B cell (primary cell): ENCODE measurements at regions not wholly inside any gene's neighbourhood (a gene's known extent, or its start where the extent isn't known, plus 50 kb on each side); places are given as distances from the start of the nearest gene placed in this dataset.

Experiments used
- ATAC-seq: fragments of 200-7000 bp; cut with Tn5 transposase; one replicate; pipeline ENCODE4 v1.10.0; 2021; ENCODE audit warnings: low read depth, mild to moderate bottlenecking, moderate number of reproducible peaks, moderate library complexity
- CTCF ChIA-PET: fragments of 350-600 bp; sonication (Branson Sonifier 250); formaldehyde crosslinking; loops from one replicate; lab custom pipeline; 2021; ENCODE audit warnings: antibody characterized with exemption, inconsistent platforms; lab: Charles Lee
- POLR2A ChIA-PET: fragments of 350-600 bp; sonication (Branson Sonifier 250); formaldehyde crosslinking; loops from one replicate; lab custom pipeline; 2021; ENCODE audit warnings: antibody characterized with exemption; lab: Charles Lee
- DNase-seq: peaks from one replicate; pipeline ENCODE4 v3.0.0; 2013
- H2AFZ ChIP-seq: 2 replicates; pipeline ENCODE4 v1.6.1; 2012; ENCODE audit warnings: mild to moderate bottlenecking, low read depth, low read length; ENCODE audit not compliant: insufficient read depth, poor library complexity, severe bottlenecking
- H3K27ac ChIP-seq, 2 donors: 1 replicate in 1 of 2; 2 replicates in 1 of 2; pipeline ENCODE4 v1.5.1; 2012 to 2013; ENCODE audit warnings: low read length in 2 of 2, mild to moderate bottlenecking in 2 of 2, moderate library complexity in 1 of 2
- H3K27me3 ChIP-seq, 4 experiments: fragments of 200-600 bp in 1 of 4; sonication (generic) in 1 of 4; replicated peaks in 1 of 4; 1 replicate in 2 of 4; 2 replicates in 2 of 4; pipeline versions ENCODE4 v1.6.1 to v1.7.0; 2013 to 2016; ENCODE audit warnings: low read length in 3 of 4, mild to moderate bottlenecking in 2 of 4, mixed read lengths in 1 of 4, moderate library complexity in 1 of 4; ENCODE audit not compliant: insufficient read depth in 4 of 4, control insufficient read depth in 3 of 4; ENCODE audit errors: control extremely low read depth in 1 of 4
- H3K36me3 ChIP-seq, 2 experiments: replicated peaks in 1 of 2; 1 replicate in 1 of 2; 2 replicates in 1 of 2; pipeline versions ENCODE4 v1.6.1 to v1.7.1; 2013; ENCODE audit warnings: low read length in 1 of 2; ENCODE audit not compliant: insufficient read depth in 2 of 2, control insufficient read depth in 1 of 2; ENCODE audit errors: control extremely low read depth in 1 of 2, extremely low read depth in 1 of 2
- H3K4me1 ChIP-seq, 2 donors: fragments of 200-600 bp in 1 of 2; sonication (generic) in 1 of 2; 1 replicate in 1 of 2; 2 replicates in 1 of 2; pipeline versions ENCODE4 v1.5.1 to v1.6.1; 2013 to 2017; ENCODE audit warnings: low read length in 2 of 2; ENCODE audit not compliant: control insufficient read depth in 2 of 2, insufficient read depth in 2 of 2
- H3K4me2 ChIP-seq: replicated peaks from 2 replicates; pipeline ENCODE3; 2012; ENCODE audit warnings: mild to moderate bottlenecking, low read depth, low read length; ENCODE audit not compliant: poor library complexity, severe bottlenecking
- H3K4me3 ChIP-seq, 5 experiments: fragments of 200-600 bp in 1 of 5; sonication (generic) in 1 of 5; 1 replicate in 3 of 5; 2 replicates in 2 of 5; pipeline versions ENCODE4 v1.5.1 to v1.7.0; 2011 to 2016; ENCODE audit warnings: low read length in 4 of 5, mild to moderate bottlenecking in 4 of 5, low read depth in 2 of 5, control low read depth in 1 of 5, moderate library complexity in 1 of 5; ENCODE audit not compliant: insufficient read depth in 1 of 5; ENCODE audit errors: control extremely low read depth in 1 of 5, extremely low read depth in 1 of 5
- H3K79me2 ChIP-seq: fragments of 200-600 bp; sonication (generic); one replicate; pipeline ENCODE4 v1.6.0; 2016; ENCODE audit warnings: low read length; ENCODE audit not compliant: control insufficient read depth, insufficient read depth
- H3K9ac ChIP-seq: fragments of 200-600 bp; sonication (generic); 2 replicates; pipeline ENCODE4 v1.6.1; 2017; ENCODE audit warnings: mild to moderate bottlenecking, low read length, moderate library complexity
- H3K9me3 ChIP-seq, 3 donors: one replicate each; pipeline versions ENCODE4 v1.6.1 to v1.7.1; 2013; ENCODE audit warnings: low read length in 2 of 3; ENCODE audit not compliant: control insufficient read depth in 2 of 3, insufficient read depth in 1 of 3; ENCODE audit errors: control extremely low read depth in 1 of 3
- H4K20me1 ChIP-seq: 2 replicates; pipeline ENCODE4 v1.6.0; 2012; ENCODE audit warnings: mild to moderate bottlenecking, low read length; ENCODE audit not compliant: insufficient read depth, control insufficient read depth, poor library complexity, severe bottlenecking
- H3K27ac Mint-ChIP-seq: one replicate; pipeline ENCODE4 v1.8.0; 2021; ENCODE audit warnings: mixed read lengths
- H3K27me3 Mint-ChIP-seq: one replicate; pipeline ENCODE4 v1.8.0; 2021; ENCODE audit warnings: mixed read lengths
- H3K4me1 Mint-ChIP-seq: one replicate; pipeline ENCODE4 v1.8.0; 2021; ENCODE audit warnings: mixed read lengths
- H3K4me3 Mint-ChIP-seq: one replicate; pipeline ENCODE4 v1.8.0; 2021; ENCODE audit warnings: mixed read lengths
- H3K9me3 Mint-ChIP-seq: one replicate; pipeline ENCODE4 v1.8.0; 2022; ENCODE audit warnings: mixed read lengths; ENCODE audit not compliant: insufficient read depth
- EZH2 ChIP-seq: IDR thresholded peaks from 2 replicates; pipeline ENCODE4 v1.6.1; 2012; ENCODE audit warnings: borderline replicate concordance, low read depth, mild to moderate bottlenecking, moderate library complexity, low read length; ENCODE audit not compliant: insufficient read depth, poor library complexity, severe bottlenecking
- WGBS: methylation state at CpG from one replicate; pipeline ENCODE4 v1.1.5; 2013; ENCODE audit warnings: missing lambda C conversion rate; ENCODE audit not compliant: insufficient coverage; 5-methylcytosine and 5-hydroxymethylcytosine counted together
- intact Hi-C: fragments of 100-400 bp; cut with micrococcal nuclease; formaldehyde crosslinking; loops from one replicate; pipeline ENCODE4 v1.10.0; 2022
- TF ChIP-seq, protein P1 (sequence below): fragments of 200-600 bp; IDR thresholded peaks from one replicate; pipeline ENCODE4 v1.8.0; 2022; ENCODE audit warnings: antibody characterized with exemption, mild to moderate bottlenecking

DNA sequence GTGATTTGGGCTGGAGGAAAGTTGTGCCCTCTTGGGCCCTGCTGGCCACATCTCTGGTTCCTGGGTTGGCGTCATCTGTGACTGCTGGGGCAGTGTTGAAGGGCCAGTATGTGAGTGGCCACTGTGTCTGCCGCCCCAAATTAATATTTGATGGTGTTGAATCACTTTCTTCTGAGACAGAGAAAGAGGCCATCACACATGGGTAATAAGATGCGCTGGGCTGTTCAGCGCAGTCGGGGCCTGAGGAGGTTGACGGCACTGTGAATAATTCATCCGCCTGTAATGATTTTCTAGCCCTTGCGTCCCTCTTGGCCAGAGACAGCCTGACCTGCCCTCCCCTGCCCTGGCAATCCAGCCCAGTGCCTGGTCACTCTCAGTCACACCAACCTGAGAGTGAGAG lies 56.2 kb upstream of the BEGAIN start:
- ATAC-seq: no peak
- 97% methylated on average over 8 of the region's 8 CpGs for WGBS
- intact Hi-C loops: no loop called here
- TF ChIP-seq, protein P1, sequence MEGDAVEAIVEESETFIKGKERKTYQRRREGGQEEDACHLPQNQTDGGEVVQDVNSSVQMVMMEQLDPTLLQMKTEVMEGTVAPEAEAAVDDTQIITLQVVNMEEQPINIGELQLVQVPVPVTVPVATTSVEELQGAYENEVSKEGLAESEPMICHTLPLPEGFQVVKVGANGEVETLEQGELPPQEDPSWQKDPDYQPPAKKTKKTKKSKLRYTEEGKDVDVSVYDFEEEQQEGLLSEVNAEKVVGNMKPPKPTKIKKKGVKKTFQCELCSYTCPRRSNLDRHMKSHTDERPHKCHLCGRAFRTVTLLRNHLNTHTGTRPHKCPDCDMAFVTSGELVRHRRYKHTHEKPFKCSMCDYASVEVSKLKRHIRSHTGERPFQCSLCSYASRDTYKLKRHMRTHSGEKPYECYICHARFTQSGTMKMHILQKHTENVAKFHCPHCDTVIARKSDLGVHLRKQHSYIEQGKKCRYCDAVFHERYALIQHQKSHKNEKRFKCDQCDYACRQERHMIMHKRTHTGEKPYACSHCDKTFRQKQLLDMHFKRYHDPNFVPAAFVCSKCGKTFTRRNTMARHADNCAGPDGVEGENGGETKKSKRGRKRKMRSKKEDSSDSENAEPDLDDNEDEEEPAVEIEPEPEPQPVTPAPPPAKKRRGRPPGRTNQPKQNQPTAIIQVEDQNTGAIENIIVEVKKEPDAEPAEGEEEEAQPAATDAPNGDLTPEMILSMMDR: no peak
- TF ChIP-seq EZH2: no peak
- no peak overlapping the region for H3K4me3 ChIP-seq
- H3K79me2 ChIP-seq: no peaks in the 10 kb centered on the region
- H4K20me1 ChIP-seq: no peaks in the 10 kb centered on the region
- no peak overlapping the region for H3K27ac ChIP-seq
- no peak for DNase-seq
- ChIA-PET POLR2A (no interaction called here), CTCF (no interaction called here)
- Mint-ChIP-seq H3K9me3 (peaks cover 3% of the 10 kb centered on the region), H3K27ac (no peak overlapping the region), H3K4me1 (peaks cover 11% of the 10 kb centered on the region), H3K27me3 (peaks cover 26% of the 10 kb centered on the region), H3K4me3 (no peak overlapping the region)
- peaks cover 0 to 10% (median 1%) of the 10 kb centered on the region in 4 experiments for H3K27me3 ChIP-seq
- H3K4me2 ChIP-seq: no peak overlapping the region
- no peak overlapping the region for H3K9ac ChIP-seq
- H3K36me3 ChIP-seq: no peaks in the 10 kb centered on the region
- peaks cover 15 to 20% of the 10 kb centered on the region in 2 donors for H3K4me1 ChIP-seq
- H2AFZ ChIP-seq: no peak overlapping the region
- H3K9me3 ChIP-seq: peaks cover 0 to 15% (median 0%) of the 10 kb centered on the region in 3 donors

DNA sequence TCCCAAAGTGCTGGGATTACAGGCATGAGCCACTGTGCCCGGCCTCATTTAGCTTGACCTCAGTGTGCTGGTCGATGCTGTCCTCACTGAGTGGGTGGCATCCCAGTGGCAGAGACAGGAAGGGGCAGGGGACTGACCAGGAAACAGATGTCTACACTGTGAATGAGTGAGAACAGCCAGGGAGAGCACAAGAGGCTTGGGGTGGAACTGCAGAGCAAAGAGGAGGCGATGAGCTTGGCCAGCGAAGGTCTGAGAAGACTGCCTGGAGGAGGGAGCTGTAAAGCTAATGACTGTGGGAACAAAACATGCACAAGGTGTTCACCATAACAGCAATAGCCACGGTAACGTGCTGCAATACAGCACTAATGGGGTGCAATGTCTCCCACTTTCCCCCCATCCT lies 57.2 kb upstream of the BEGAIN start:
- ChIA-PET CTCF (no interaction called here), POLR2A (no interaction called here)
- Histone ChIP-seq H3K9ac (no peak overlapping the region), H3K4me2 (no peak overlapping the region), H3K27me3 (peaks cover 0 to 10% (median 1%) of the 10 kb centered on the region in 4 experiments), H3K4me3 (no peak overlapping the region), H3K79me2 (no peaks in the 10 kb centered on the region), H2AFZ (no peak overlapping the region), H3K36me3 (no peaks in the 10 kb centered on the region), H3K4me1 (peaks cover 15 to 20% of the 10 kb centered on the region in 2 donors), H3K27ac (no peak overlapping the region), H4K20me1 (no peaks in the 10 kb centered on the region), H3K9me3 (peaks cover 0 to 15% (median 0%) of the 10 kb centered on the region in 3 donors)
- Mint-ChIP-seq H3K27me3 (peaks cover 23% of the 10 kb centered on the region), H3K9me3 (peaks cover 3% of the 10 kb centered on the region), H3K4me3 (no peak overlapping the region), H3K27ac (no peak overlapping the region), H3K4me1 (peaks cover 9% of the 10 kb centered on the region)
- intact Hi-C loops: no loop called here
- DNase-seq: no peak
- 90% methylated on average over 6 of the region's 6 CpGs for WGBS
- no peak for ATAC-seq
- no peak for TF ChIP-seq EZH2
- TF ChIP-seq, protein P1: no peak
